CD4-positive, alpha-beta T cell treated with Interferon gamma for 1 hour (primary cell): ENCODE measurements at regions not wholly inside any gene's neighbourhood (a gene's known extent, or its start where the extent isn't known, plus 50 kb on each side); places are given as distances from the start of the nearest gene placed in this dataset.

Source experiments
- DNase-seq: peaks from one replicate; pipeline ENCODE4 v3.0.0-alpha.2; 2020

- DNase-seq = no peak
These were observed 133.6 kb downstream of the SH3BGRL2 start for GRCh38 chr6:79764747-79765146.

- DNase-seq = no peak
These were observed 132.2 kb downstream of the SH3BGRL2 start for GRCh38 chr6:79763301-79763700.

- no peak for DNase-seq
These were observed 131.2 kb downstream of the SH3BGRL2 start for GRCh38 chr6:79762370-79762769.

- no peak for DNase-seq
These were observed 125.4 kb downstream of the SH3BGRL2 start for GRCh38 chr6:79756496-79756895.

- DNase-seq = no peak
These were observed 124.8 kb downstream of the SH3BGRL2 start for GRCh38 chr6:79755967-79756366.
